Cardiac fibroblast (primary cell): ENCODE measurements at regions not wholly inside any gene's neighbourhood (a gene's known extent, or its start where the extent isn't known, plus 50 kb on each side); places are given as distances from the start of the nearest gene placed in this dataset.

Experiments
- DNase-seq, 2 donors: peaks; one replicate each; pipeline versions ENCODE4 v3.0.0 to v3.0.0-alpha.2; 2010; ENCODE audit warnings: low read depth in 2 of 2
- H3K4me3 ChIP-seq, 2 donors: replicated peaks in 1 of 2; 1 replicate in 1 of 2; 2 replicates in 1 of 2; pipeline ENCODE4 v1.5.1; 2011; ENCODE audit warnings: low read depth in 2 of 2, low read length in 2 of 2, mild to moderate bottlenecking in 2 of 2, moderate library complexity in 1 of 2
- TF ChIP-seq, protein P1 (sequence below): IDR thresholded peaks from one replicate; pipeline ENCODE4 v1.5.1; 2011; ENCODE audit warnings: low read depth, mild to moderate bottlenecking, low read length, inconsistent platforms

DNA sequence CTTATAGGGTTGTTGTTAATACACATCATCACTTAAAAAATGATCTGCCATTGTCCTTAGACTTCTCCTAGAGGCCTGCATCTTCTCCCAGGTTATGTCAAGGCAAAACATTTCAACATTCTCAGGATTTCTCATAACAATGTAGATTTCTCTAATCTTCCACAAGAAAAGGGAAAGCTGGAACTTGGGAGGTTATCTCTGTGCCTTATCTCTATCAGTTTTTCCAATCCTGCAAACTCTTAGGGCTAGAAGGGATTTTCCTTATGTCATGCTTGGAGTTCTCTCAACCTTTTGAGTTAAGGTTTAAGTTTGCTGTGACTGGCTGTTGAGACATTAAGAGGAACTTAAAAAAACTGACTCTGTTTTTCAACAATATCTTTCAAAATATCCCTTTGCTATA is 300.6 kb upstream of the TFPI start:
- DNase-seq, result no peak
- TF ChIP-seq, protein P1, sequence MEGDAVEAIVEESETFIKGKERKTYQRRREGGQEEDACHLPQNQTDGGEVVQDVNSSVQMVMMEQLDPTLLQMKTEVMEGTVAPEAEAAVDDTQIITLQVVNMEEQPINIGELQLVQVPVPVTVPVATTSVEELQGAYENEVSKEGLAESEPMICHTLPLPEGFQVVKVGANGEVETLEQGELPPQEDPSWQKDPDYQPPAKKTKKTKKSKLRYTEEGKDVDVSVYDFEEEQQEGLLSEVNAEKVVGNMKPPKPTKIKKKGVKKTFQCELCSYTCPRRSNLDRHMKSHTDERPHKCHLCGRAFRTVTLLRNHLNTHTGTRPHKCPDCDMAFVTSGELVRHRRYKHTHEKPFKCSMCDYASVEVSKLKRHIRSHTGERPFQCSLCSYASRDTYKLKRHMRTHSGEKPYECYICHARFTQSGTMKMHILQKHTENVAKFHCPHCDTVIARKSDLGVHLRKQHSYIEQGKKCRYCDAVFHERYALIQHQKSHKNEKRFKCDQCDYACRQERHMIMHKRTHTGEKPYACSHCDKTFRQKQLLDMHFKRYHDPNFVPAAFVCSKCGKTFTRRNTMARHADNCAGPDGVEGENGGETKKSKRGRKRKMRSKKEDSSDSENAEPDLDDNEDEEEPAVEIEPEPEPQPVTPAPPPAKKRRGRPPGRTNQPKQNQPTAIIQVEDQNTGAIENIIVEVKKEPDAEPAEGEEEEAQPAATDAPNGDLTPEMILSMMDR, result no peak
- H3K4me3 ChIP-seq, result no peak overlapping the region

DNA sequence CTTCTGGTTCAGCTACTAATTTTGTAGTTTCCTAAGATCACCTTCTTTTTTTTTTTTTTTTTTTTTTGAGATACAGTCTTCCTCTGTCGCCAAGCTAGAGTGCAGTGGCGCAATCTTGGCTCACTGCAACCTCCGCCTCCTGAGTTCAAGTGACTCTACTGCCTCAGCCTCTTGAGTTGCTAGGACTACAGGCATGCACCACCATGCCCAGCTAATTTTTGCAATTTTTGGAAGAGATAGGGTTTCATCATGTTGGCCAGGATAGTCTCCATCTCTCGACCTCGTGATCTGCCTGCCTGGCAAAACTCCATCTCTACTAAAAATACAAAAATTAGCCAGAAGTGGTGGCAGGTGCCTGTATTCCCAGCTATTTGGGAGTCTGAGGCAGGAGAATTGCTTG is 301.5 kb upstream of the TFPI start:
- DNase-seq, result no peak
- H3K4me3 ChIP-seq, result no peak overlapping the region
- TF ChIP-seq, protein P1, result no peak

DNA sequence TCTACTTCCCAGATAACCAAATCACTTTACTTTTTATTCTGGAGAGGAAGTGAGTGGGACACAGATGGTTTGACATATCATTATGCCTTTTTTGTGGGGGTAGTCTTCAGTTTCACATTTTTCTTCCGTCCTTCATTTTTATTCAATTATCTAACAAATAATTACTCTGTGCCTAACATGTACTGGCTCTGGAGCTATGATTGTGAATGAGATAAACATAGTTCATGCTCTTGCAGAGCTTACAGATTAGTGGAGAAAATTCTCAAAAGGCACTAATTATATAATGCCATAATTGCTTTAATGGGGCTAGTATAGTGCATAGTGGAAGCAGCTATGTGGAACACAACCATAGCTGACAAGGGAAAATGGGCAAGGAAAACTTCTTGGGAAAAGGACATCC is 303.6 kb upstream of the TFPI start:
- TF ChIP-seq, protein P1, result no peak
- DNase-seq, result no peak
- no peak overlapping the region for H3K4me3 ChIP-seq

DNA sequence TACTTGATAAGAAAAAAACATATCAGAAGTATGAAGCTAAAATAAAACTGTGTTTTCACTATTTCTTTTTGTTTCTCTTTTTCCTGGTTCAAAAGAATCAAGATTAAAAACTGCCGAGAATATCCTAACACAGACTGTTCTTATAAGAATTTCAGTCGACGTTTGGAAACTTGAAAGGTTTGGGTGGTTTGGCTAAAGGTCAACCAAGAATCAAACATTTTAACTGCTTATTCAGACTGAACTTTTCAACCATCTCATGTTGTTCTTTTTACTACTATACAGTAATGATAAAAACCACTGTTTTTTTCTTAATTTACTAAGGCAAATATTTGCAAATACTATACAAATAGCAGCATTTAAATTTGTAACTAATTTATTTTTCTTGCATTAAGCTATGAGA is 308.5 kb upstream of the TFPI start:
- TF ChIP-seq, protein P1, result no peak
- H3K4me3 ChIP-seq, result no peak overlapping the region
- no peak for DNase-seq

GRCh38 chr2:187865025-187865424 is 310.8 kb upstream of the TFPI start:
- TF ChIP-seq, protein P1, result no peak
- no peak overlapping the region for H3K4me3 ChIP-seq
- no peak for DNase-seq

GRCh38 chr2:187867165-187867564 is 312.9 kb upstream of the TFPI start:
- no peak for DNase-seq
- TF ChIP-seq, protein P1, result no peak
- H3K4me3 ChIP-seq, result no peak overlapping the region

- DNase-seq, result no peak
- TF ChIP-seq, protein P1, result no peak
- no peak overlapping the region for H3K4me3 ChIP-seq
Observed at GRCh38 chr2:187869195-187869594, 315.0 kb upstream of the TFPI start.
